Effector CD8-positive, alpha-beta T cell (primary cell): ENCODE measurements at regions not wholly inside any gene's neighbourhood (a gene's known extent, or its start where the extent isn't known, plus 50 kb on each side); places are given as distances from the start of the nearest gene placed in this dataset.

ENCODE experiments used
- DNase-seq: peaks from one replicate; lab custom pipeline; 2025; lab: John Stamatoyannopoulos, UW

DNA sequence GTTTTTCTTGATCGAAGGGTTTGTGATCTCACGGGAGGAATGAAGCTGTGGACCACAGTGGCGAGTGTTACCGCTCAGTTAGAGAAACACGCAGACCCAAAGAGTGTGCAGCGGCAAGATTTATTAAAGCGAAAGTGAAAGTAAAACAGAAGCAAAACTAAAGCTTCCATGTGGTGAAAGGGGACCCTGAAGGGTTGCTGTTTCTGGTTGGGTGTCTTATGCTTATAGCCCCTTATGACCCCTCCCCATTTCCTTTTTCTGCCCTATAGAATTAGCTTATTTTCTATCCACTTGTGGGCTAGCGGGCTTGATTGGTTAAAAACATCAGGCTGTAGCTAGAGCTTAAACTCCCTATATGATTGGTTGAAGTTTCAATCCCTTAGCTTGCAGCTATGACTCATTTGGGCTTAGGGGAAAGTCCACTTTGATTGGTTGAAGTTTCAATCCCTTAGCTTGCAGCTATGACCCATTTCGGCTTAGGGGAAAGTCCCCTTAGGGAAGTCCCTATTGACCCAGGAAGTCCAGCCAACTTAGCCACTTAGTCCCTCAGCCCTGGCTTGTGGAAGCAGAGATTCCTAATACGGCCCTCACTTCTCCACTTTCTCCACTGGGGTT is 171.2 kb upstream of the NWD2 start:
- DNase-seq: no peak

- DNase-seq: no peak
Observed at GRCh38 chr4:37082912-37083311, 161.6 kb upstream of the NWD2 start.

GRCh38 chr4:37095925-37096324 is 148.6 kb upstream of the NWD2 start:
- no peak for DNase-seq

DNA sequence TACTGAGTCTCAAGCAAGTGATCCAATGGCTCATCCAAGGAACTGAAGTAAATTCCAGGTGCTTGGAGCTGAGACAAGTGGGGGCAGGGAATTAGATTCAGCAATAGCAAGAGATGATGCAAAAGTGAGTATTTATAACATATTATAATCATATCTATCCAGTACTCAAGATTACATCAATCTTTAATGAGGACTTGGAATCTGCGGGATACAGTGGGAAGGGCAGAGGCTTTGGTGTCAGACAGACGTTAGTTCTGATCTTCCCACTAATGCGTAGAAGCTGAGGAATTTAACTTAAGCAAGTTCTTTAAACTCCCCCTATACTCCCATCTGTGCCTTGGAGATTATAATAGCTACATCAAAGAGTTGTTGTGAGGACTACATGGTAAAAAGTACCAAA is 143.4 kb upstream of the NWD2 start:
- no peak for DNase-seq

- no peak for DNase-seq
Observed at GRCh38 chr4:37101686-37102085, 142.9 kb upstream of the NWD2 start.

- no peak for DNase-seq
Observed at GRCh38 chr4:37109756-37110155, 134.8 kb upstream of the NWD2 start.

DNA sequence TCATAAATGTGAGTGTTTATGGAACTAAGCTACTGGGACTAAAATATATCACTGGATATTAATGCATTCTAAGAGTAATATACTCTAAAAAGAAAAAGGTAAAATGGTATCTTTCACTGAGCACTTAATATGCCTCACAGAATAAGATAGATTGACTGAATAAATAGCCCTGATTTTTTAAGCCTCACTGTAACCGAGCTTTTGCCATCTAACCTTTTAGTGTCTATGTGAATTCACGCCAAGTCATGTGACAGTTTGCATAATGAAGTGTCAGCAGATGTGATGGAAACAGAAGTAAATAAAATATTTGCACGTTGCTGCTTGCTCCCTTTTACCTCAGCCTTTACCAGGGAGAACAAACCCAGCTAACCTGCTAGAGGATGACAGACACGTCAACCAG is 119.7 kb upstream of the NWD2 start:
- no peak for DNase-seq

GRCh38 chr4:37126051-37126450 is 118.5 kb upstream of the NWD2 start:
- DNase-seq: no peak

DNA sequence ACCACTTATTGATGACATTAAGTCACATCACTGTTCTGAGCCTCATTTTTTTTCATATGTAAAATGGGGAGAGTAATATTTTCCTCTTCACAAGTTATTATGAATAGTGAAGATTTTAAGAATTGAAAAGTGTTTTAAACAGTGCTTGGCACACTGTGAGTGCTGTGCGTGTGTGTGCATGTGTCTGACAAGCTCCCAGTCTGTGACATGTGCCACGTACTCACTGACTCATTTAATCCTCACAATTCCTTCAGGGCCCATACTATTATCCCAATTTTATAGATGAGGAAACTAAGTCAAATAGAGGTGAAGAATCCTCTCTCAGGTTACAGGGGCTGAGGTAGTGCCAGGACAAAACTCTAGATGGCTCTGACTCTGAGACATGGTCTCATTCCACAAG is 114.1 kb upstream of the NWD2 start:
- DNase-seq: no peak

DNA sequence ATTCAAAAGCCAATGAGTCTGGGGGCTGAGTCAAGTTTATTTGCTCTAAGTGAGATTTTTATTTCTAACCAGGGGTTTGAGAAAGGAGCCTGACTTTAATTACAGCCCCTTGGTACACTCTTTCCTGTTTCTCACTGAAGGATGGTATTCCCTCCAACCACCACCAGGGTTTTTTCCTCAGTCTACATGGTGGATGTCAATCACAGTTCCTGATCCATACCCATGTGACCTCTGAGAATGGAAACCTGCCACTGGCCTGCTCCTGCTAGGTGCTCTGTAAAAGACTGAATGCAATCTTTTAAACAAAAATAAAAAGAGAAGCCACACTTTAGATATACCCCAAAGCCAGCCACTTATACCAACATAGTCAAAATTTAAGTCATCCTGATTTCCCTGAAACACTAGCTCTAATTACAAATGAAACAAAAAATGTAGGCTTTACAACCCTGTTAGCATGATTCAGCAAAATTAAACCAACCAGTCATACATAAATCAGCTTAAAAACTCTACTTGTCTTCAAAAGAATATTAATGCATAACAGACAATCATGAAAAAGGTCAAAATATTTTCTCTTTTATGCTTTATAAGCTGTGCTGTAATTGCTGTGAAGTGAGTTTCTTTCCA is 112.1 kb upstream of the NWD2 start:
- no peak for DNase-seq

GRCh38 chr4:37132975-37133360 is 111.6 kb upstream of the NWD2 start:
- DNase-seq: no peak

- DNase-seq: no peak
Observed at GRCh38 chr4:37138019-37138653, 106.4 kb upstream of the NWD2 start.

DNA sequence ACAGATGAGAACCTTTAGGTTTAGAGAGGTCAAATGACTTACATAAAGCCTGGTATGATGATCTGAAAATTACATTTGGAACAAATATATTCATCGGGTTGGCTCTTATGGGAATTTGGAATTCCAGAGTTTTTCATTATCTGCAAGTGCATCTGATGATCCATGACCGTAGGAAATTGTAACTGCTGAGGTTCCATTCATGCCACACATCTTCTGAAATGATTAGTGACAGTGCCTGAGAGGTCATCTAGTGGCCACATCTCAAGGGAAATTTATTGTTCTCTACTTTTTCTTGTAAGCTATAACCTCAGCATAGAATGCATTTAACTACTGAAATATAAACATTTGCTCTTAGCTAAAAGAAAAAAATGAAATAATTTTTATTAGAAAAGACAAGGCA is 105.8 kb upstream of the NWD2 start:
- DNase-seq: no peak

GRCh38 chr4:37139987-37140386 is 104.6 kb upstream of the NWD2 start:
- DNase-seq: no peak

GRCh38 chr4:37146260-37146659 is 98.3 kb upstream of the NWD2 start:
- no peak for DNase-seq

- no peak for DNase-seq
Observed at GRCh38 chr4:37157476-37158167, 86.9 kb upstream of the NWD2 start.

DNA sequence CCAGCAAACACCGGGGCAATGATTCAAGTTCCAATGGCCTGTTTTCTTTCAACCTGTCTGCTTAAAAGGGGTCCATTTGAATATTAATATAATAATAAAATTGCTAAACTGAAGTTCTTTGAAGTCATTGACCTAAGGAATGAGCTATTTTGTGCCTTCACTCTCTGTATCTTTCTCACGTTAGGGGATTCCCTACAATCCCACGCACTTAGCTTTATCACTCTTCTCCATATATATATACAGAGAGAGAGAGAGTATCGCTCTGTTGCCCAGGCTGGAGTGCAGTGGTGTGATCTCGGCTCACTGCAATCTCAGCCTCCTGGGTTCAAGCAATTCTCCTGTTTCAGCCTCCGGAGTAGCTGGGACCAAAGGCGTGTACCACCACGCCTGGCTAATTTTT is 83.9 kb upstream of the NWD2 start:
- DNase-seq: no peak

GRCh38 chr4:37165844-37166243 is 78.7 kb upstream of the NWD2 start:
- no peak for DNase-seq

GRCh38 chr4:37169956-37170355 is 74.6 kb upstream of the NWD2 start:
- DNase-seq: no peak

DNA sequence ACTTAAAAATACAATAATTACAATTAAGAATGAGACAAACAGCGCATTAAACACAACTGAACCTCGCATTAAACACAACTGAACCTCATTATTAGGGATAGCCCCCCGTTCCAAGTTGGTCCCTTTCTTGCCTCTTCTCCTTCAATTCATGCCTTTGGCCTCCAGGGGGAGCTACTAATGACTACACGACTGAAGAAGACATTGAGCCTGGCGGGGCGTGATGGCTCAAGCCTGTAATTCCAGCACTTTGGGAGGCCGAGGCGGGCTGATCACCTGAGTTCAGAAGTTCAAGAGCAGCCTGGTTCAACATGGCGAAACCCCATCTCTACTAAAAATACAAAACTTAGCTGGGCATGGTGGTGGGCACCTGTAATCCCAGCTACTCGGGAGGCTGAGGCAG is 56.4 kb upstream of the NWD2 start:
- DNase-seq: no peak
